ENCODE measurements at regions not wholly inside any gene's neighbourhood (a gene's known extent, or its start where the extent isn't known, plus 50 kb on each side); places are given as distances from the start of the nearest gene placed in this dataset.

GRCh38 chr11:116166573-116167465 lies 606.0 kb downstream of the BUD13 start:
- TF ChIP-seq CTCF (IDR thresholded peaks at IDR 0.05) (no peak), POLR2A (IDR thresholded peaks at IDR 0.05) (no peak)
